SK-N-SH treated with all-trans-retinoic acid at 6 μM for 48 hours (cell line): ENCODE measurements at regions not wholly inside any gene's neighbourhood (a gene's known extent, or its start where the extent isn't known, plus 50 kb on each side); places are given as distances from the start of the nearest gene placed in this dataset.

Source experiments
- ATAC-seq: fragments of 200-7000 bp; cut with Tn5 transposase; 3 replicates; pipeline ENCODE4 v1.9.1; 2020; ENCODE audit warnings: mild to moderate bottlenecking, moderate library complexity
- ARNTL ChIP-seq: fragments of 450-650 bp; formaldehyde crosslinking; IDR thresholded peaks from 2 replicates; pipeline ENCODE4 v1.5.0; 2020; ENCODE audit warnings: low read depth, mild to moderate bottlenecking, moderate library complexity, borderline replicate concordance
- BACH2 ChIP-seq: fragments of 250-450 bp; sonication (Bioruptor Pico); IDR thresholded peaks from 2 replicates; pipeline ENCODE4 v1.9.0; 2021; ENCODE audit warnings: mild to moderate bottlenecking, borderline replicate concordance
- CSDC2 ChIP-seq: fragments of 250-450 bp; sonication (Bioruptor Pico); IDR thresholded peaks from 2 replicates; pipeline ENCODE4 v1.5.0; 2020; ENCODE audit warnings: mild to moderate bottlenecking, moderate library complexity
- ESRRG ChIP-seq: fragments of 250-450 bp; sonication (Bioruptor Pico); IDR thresholded peaks from 2 replicates; pipeline ENCODE4 v1.6.1; 2021; ENCODE audit warnings: mild to moderate bottlenecking
- ISL1 ChIP-seq: fragments of 250-450 bp; sonication (Bioruptor Pico); IDR thresholded peaks from 2 replicates; pipeline ENCODE4 v2.1.2; 2022; ENCODE audit warnings: mild to moderate bottlenecking, moderate library complexity
- OSR1 ChIP-seq: fragments of 250-450 bp; sonication (Bioruptor Pico); IDR thresholded peaks from 2 replicates; pipeline ENCODE4 v1.8.0; 2022; ENCODE audit warnings: moderate library complexity, mild to moderate bottlenecking, inconsistent platforms
- PPARA ChIP-seq: fragments of 250-450 bp; sonication (Bioruptor Pico); IDR thresholded peaks from 2 replicates; pipeline ENCODE4 v1.5.0; 2020; ENCODE audit warnings: mild to moderate bottlenecking, borderline replicate concordance
- RARB ChIP-seq: fragments of 250-450 bp; sonication (Bioruptor Pico); IDR thresholded peaks from 2 replicates; pipeline ENCODE4 v1.8.0; 2021; ENCODE audit warnings: mild to moderate bottlenecking, moderate library complexity
- SNAI2 ChIP-seq: fragments of 250-450 bp; sonication (Bioruptor Pico); IDR thresholded peaks from 2 replicates; pipeline ENCODE4 v1.5.0; 2020; ENCODE audit warnings: mild to moderate bottlenecking, moderate library complexity
- TCF4 ChIP-seq: fragments of 250-450 bp; sonication (Bioruptor Pico); IDR thresholded peaks from 2 replicates; pipeline ENCODE4 v1.8.0; 2021; ENCODE audit warnings: mild to moderate bottlenecking, moderate library complexity, borderline replicate concordance
- TOX ChIP-seq: fragments of 250-450 bp; sonication (Bioruptor Pico); IDR thresholded peaks from 2 replicates; pipeline ENCODE4 v1.8.0; 2021; ENCODE audit warnings: mild to moderate bottlenecking, moderate library complexity, borderline replicate concordance
- ZC3H10 ChIP-seq: fragments of 250-450 bp; sonication (Bioruptor Pico); IDR thresholded peaks from 2 replicates; pipeline ENCODE4 v1.5.1; 2021; ENCODE audit warnings: mild to moderate bottlenecking, moderate library complexity
- ZFP30 ChIP-seq: fragments of 450-650 bp; formaldehyde crosslinking; IDR thresholded peaks from 2 replicates; pipeline ENCODE4 v1.5.0; 2022; ENCODE audit warnings: mild to moderate bottlenecking, moderate library complexity
- ZNF565 ChIP-seq: fragments of 450-650 bp; formaldehyde crosslinking; conservative IDR thresholded peaks from 2 replicates; pipeline ENCODE4 v1.5.0; 2020; ENCODE audit warnings: low read depth, mild to moderate bottlenecking, moderate library complexity
- ZNF70 ChIP-seq: fragments of 450-650 bp; formaldehyde crosslinking; IDR thresholded peaks from 2 replicates; pipeline ENCODE4 v1.5.0; 2020; ENCODE audit warnings: mild to moderate bottlenecking, moderate library complexity
- ZNF8 ChIP-seq: fragments of 450-650 bp; formaldehyde crosslinking; IDR thresholded peaks from 2 replicates; pipeline ENCODE4 v1.5.0; 2020; ENCODE audit warnings: mild to moderate bottlenecking, moderate library complexity
- TF ChIP-seq, protein P1 (sequence below): fragments of 250-450 bp; sonication (Bioruptor Pico); IDR thresholded peaks from 2 replicates; pipeline ENCODE4 v1.8.0; 2020; ENCODE audit warnings: mild to moderate bottlenecking, moderate library complexity, borderline replicate concordance
- TF ChIP-seq, protein P2 (sequence below): fragments of 250-450 bp; sonication (Bioruptor Pico); IDR thresholded peaks from 2 replicates; pipeline ENCODE4 v1.8.0; 2021; ENCODE audit warnings: low read depth, mild to moderate bottlenecking, moderate library complexity, borderline replicate concordance
- TF ChIP-seq, protein P3 (sequence below): fragments of 250-450 bp; sonication (Bioruptor Pico); IDR thresholded peaks from 2 replicates; pipeline ENCODE4 v1.5.1; 2020; ENCODE audit warnings: low read depth, mild to moderate bottlenecking, moderate library complexity
- TF ChIP-seq, protein P4 (sequence below): fragments of 250-450 bp; sonication (Bioruptor Pico); IDR thresholded peaks from 2 replicates; pipeline ENCODE4 v1.5.1; 2021; ENCODE audit warnings: mild to moderate bottlenecking, moderate library complexity

DNA sequence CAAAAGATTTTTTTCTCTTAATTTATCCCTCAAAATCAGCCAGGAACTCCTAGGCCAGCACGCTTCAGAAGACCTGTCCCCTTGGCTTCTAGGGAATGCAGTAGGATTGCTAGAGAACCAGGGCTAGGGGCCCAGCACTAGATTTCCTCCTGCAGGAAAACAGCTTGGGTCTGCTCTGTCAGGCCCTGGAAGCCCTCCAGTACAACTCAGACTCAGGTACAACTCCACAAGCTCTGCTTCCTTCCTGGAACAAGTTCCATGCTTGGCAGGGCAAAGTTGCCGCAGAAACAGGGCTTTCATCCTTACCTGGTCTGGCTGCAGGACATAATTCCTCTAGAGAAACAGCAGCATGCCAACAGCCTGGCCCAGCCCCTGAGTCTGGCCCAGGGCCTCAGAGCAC lies 96.1 kb upstream of the CTNNB1 start:
- ATAC-seq, result no peak
- TF ChIP-seq PPARA (no peak), ZC3H10 (CRISPR knock-in tag) (no peak)
- TF ChIP-seq, protein P1, sequence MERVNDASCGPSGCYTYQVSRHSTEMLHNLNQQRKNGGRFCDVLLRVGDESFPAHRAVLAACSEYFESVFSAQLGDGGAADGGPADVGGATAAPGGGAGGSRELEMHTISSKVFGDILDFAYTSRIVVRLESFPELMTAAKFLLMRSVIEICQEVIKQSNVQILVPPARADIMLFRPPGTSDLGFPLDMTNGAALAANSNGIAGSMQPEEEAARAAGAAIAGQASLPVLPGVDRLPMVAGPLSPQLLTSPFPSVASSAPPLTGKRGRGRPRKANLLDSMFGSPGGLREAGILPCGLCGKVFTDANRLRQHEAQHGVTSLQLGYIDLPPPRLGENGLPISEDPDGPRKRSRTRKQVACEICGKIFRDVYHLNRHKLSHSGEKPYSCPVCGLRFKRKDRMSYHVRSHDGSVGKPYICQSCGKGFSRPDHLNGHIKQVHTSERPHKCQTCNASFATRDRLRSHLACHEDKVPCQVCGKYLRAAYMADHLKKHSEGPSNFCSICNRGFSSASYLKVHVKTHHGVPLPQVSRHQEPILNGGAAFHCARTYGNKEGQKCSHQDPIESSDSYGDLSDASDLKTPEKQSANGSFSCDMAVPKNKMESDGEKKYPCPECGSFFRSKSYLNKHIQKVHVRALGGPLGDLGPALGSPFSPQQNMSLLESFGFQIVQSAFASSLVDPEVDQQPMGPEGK, result no peak

DNA sequence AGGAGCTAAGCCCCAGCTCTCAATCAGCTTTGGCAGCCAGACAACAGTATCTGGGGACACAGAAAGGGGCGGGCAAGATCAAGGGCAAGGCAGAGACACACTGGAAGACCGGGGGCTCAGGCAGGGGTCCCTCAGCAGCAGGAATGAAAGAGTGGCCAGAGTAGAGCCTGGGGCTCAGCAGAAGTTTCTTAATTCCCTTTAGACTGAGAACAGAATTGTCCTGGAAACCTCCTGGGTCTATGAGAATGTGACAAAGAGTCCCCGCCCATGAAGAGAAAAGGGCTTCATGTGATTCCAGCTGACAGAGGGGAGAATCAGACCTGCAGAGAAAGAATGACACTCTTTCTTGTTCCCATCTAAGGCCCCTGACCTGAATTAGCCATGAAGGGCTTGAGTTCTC lies 95.2 kb upstream of the CTNNB1 start:
- ATAC-seq, result no peak
- TF ChIP-seq ZNF8 (CRISPR knock-in tag) (no peak), TCF4 (CRISPR knock-in tag) (no peak), CSDC2 (CRISPR knock-in tag) (no peak), ISL1 (CRISPR knock-in tag) (no peak), ZC3H10 (CRISPR knock-in tag) (no peak), TOX (no peak), ESRRG (no peak), SNAI2 (CRISPR knock-in tag) (no peak), OSR1 (CRISPR knock-in tag) (no peak), BACH2 (CRISPR knock-in tag) (no peak)
- TF ChIP-seq, protein P1, result no peak
- TF ChIP-seq, protein P2, sequence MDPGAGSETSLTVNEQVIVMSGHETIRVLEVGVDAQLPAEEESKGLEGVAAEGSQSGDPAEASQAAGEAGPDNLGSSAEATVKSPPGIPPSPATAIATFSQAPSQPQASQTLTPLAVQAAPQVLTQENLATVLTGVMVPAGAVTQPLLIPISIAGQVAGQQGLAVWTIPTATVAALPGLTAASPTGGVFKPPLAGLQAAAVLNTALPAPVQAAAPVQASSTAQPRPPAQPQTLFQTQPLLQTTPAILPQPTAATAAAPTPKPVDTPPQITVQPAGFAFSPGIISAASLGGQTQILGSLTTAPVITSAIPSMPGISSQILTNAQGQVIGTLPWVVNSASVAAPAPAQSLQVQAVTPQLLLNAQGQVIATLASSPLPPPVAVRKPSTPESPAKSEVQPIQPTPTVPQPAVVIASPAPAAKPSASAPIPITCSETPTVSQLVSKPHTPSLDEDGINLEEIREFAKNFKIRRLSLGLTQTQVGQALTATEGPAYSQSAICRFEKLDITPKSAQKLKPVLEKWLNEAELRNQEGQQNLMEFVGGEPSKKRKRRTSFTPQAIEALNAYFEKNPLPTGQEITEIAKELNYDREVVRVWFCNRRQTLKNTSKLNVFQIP, result no peak

DNA sequence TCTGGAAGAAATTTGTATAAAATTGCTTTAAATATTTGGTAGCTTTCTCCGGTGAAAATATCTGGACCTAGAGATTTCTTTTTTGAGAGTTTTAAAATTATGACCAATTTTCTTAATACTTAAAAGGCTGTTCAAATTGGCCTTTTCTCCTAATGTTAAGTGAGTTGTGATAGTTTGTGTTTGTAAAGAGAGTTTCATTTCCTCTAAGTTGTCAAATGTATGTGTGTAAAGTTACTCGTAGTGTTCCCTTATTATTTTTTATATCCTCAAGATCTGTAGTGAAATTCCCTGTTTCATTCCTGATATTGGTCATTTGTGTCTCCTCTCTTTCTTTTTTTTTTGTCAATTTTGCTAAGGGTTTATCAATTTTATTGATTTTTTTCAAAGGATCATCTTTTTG lies 92.6 kb upstream of the CTNNB1 start:
- TF ChIP-seq, protein P2, result no peak
- TF ChIP-seq OSR1 (CRISPR knock-in tag), result no peak
- TF ChIP-seq SNAI2 (CRISPR knock-in tag), result no peak
- no peak for TF ChIP-seq ARNTL
- TF ChIP-seq TCF4 (CRISPR knock-in tag), result no peak
- TF ChIP-seq PPARA, result no peak
- TF ChIP-seq ZFP30, result no peak
- TF ChIP-seq, protein P3, sequence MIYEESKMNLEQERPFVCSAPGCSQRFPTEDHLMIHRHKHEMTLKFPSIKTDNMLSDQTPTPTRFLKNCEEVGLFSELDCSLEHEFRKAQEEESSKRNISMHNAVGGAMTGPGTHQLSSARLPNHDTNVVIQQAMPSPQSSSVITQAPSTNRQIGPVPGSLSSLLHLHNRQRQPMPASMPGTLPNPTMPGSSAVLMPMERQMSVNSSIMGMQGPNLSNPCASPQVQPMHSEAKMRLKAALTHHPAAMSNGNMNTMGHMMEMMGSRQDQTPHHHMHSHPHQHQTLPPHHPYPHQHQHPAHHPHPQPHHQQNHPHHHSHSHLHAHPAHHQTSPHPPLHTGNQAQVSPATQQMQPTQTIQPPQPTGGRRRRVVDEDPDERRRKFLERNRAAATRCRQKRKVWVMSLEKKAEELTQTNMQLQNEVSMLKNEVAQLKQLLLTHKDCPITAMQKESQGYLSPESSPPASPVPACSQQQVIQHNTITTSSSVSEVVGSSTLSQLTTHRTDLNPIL (CRISPR knock-in tag), result no peak
- no peak for TF ChIP-seq CSDC2 (CRISPR knock-in tag)
- no peak for TF ChIP-seq ESRRG
- TF ChIP-seq, protein P4, sequence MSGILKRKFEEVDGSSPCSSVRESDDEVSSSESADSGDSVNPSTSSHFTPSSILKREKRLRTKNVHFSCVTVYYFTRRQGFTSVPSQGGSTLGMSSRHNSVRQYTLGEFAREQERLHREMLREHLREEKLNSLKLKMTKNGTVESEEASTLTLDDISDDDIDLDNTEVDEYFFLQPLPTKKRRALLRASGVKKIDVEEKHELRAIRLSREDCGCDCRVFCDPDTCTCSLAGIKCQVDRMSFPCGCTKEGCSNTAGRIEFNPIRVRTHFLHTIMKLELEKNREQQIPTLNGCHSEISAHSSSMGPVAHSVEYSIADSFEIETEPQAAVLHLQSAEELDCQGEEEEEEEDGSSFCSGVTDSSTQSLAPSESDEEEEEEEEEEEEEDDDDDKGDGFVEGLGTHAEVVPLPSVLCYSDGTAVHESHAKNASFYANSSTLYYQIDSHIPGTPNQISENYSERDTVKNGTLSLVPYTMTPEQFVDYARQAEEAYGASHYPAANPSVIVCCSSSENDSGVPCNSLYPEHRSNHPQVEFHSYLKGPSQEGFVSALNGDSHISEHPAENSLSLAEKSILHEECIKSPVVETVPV, result no peak
- no peak for TF ChIP-seq ZNF565 (CRISPR knock-in tag)
- TF ChIP-seq RARB (CRISPR knock-in tag), result no peak
- no peak for TF ChIP-seq TOX
- TF ChIP-seq BACH2 (CRISPR knock-in tag), result no peak
- TF ChIP-seq, all 23 proteins: peak for 0
- ATAC-seq, result no peak

DNA sequence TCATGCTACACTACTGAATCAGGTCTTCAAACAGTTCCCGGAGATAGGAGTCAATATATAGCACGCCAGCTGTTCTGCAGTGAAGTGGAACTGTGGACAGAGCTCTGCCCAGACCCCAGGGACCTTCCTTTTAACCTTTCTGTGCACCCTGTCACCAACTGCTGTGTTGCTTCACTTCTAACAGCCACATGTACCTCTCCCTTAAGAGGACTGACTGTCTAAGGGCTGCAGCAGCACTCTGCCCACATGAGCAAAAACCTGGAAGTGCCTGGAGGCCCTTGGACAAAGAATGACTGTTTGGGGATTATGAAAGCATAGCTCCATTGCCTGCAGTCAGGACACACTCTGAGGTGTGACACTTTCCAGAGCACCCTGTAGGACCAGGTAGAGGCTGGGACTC lies 88.3 kb upstream of the CTNNB1 start:
- no peak for ATAC-seq
- TF ChIP-seq ISL1 (CRISPR knock-in tag) (no peak), TOX (no peak), ZC3H10 (CRISPR knock-in tag) (no peak), ZNF70 (CRISPR knock-in tag) (no peak), ESRRG (no peak), ZFP30 (no peak), PPARA (no peak), ZNF8 (CRISPR knock-in tag) (no peak), ARNTL (no peak), CSDC2 (CRISPR knock-in tag) (no peak), SNAI2 (CRISPR knock-in tag) (no peak), OSR1 (CRISPR knock-in tag) (no peak)
- TF ChIP-seq, protein P1, result no peak
- TF ChIP-seq, protein P2, result no peak
